ENCODE measurements at regions not wholly inside any gene's neighbourhood (a gene's known extent, or its start where the extent isn't known, plus 50 kb on each side); places are given as distances from the start of the nearest gene placed in this dataset.

DNA sequence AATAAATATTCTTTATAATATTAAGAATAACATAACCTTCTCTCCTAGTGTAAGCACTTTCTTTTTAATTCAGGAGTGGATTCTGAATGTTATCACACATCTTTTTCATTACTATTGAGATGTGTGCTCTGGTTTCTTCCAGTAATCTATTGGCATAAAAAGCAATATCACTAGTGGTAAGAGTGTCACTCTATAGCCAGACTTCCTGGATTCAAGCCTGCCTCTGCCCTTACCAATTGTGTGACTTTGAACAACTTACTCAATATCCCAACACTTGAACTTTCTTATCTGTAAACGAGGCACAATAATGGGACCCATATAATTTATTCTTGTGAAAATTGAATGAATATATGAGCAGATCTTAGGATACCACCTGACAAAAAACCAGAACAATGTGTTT lies 71.0 kb downstream of the SEM1 start:
- Mint-ChIP-seq H3K36me3 (peaks cover 0 to 2% (median 1%) of the 10 kb centered on the region in 3 donors), H3K4me1 (peaks cover 0 to 1% (median 0%) of the 10 kb centered on the region in 4 donors), H3K27me3 (no peaks in the 10 kb centered on the region), H3K27ac (no peak overlapping the region), H3K9me3 (peaks cover 0 to 3% (median 0%) of the 10 kb centered on the region in 9 donors), H3K4me3 (no peak overlapping the region)
- DNase-seq (no peak), ATAC-seq (no peak)
- POLR2A ChIA-PET = no interaction called here

DNA sequence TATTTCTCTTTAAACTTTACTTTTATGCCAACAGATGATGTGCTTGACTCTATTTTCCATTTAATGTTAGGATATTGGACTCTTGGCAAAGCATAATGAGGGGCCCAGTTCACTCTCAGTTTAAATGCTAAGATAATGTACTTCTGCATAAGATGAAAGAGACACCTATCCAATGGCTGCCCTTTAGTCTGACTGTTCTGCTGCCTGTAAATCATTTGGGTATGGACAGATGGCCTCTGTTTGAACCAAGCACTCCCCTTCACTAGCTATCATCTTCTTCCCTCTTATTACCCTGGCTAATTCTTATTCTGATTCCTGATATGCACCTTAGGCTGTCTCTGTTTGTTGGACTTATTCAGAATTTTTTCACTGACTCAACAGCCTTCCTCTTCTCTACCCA lies 72.1 kb downstream of the SEM1 start:
- POLR2A ChIA-PET = no interaction called here
- no peak overlapping the region for H3K27ac Mint-ChIP-seq
- peaks cover 0 to 4% (median 0%) of the 10 kb centered on the region in 3 donors for H3K36me3 Mint-ChIP-seq
- no peak for ATAC-seq
- H3K27me3 Mint-ChIP-seq = no peaks in the 10 kb centered on the region
- H3K9me3 Mint-ChIP-seq = no peaks in the 10 kb centered on the region
- H3K4me3 Mint-ChIP-seq = no peak overlapping the region
- DNase-seq = no peak
- peaks cover 0 to 1% (median 0%) of the 10 kb centered on the region in 4 donors for H3K4me1 Mint-ChIP-seq

DNA sequence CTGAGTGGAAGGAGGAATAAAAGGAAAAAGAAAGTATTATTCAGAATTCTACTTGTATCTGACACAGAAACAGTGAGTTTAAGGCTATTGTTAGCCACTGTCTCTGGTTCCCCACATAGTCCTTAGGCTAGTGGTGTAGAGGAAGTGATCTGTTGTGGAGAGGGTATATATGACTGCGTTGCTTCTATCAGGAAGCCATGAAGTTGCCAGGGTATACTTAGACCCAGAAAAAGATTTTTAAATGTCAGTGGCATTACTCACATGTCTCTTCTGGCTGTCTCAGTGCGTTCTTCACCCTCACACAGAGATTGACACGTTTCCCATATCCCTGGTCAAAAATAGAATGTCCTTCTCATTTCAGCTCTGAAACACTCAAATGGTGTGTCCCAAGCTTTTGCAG lies 72.7 kb downstream of the SEM1 start:
- POLR2A ChIA-PET = no interaction called here
- H3K9me3 Mint-ChIP-seq = no peaks in the 10 kb centered on the region
- peaks cover 0 to 4% (median 0%) of the 10 kb centered on the region in 5 donors for H3K27me3 Mint-ChIP-seq
- H3K4me3 Mint-ChIP-seq = no peak overlapping the region
- H3K36me3 Mint-ChIP-seq = peaks cover 0 to 9% (median 2%) of the 10 kb centered on the region in 3 donors
- H3K4me1 Mint-ChIP-seq = peaks cover 0 to 1% (median 0%) of the 10 kb centered on the region in 4 donors
- ATAC-seq (no peak), DNase-seq (no peak)
- no peak overlapping the region for H3K27ac Mint-ChIP-seq

DNA sequence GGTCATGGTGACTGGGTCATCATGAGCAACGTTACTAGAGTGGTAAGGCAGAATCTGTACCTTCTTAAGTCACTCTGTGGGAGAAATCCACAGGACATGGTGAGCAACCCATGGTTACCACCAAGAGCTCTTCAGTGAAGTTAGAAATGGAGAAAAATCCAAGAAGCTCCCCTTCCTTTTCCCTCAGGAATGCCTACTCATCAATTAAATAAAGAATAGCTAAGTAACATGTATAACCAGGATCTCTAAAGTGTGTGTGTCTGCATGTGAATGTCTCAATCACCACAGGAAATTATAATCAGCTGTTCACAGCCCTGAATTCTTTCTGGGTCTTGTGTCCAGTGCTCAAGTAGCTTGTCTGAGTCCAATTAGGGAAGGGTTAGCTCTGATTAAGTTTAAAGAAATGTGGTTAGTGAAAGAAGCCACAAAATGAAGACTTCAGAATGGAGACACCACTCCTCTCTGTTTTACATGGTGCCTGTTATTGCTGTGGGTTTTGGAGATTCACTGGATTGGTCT lies 73.2 kb downstream of the SEM1 start:
- POLR2A ChIA-PET = no interaction called here
- peaks cover 0 to 1% (median 0%) of the 10 kb centered on the region in 4 donors for H3K4me1 Mint-ChIP-seq

DNA sequence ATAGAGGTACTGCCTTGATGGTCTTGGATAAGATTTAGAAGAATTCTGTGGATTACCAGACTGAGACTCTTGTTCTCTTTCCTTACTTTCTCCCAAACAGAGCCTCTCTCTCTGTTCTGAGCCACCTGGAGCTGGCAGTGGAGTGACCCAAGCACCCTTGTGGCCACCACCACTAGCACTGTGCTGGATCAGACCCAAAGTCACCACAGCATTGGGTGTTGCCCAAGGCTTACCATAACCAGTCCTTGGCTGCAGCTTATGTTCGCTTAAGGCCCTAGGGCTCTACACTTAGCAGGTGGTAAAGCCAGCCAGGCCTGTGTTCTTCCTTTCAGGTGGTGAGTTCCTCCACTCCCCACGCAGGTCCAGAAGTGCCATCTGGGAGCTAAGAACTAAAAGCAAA lies 79.8 kb downstream of the SEM1 start:
- POLR2A ChIA-PET = no interaction called here
- H3K9me3 Mint-ChIP-seq = peaks cover 11 to 40% (median 18%) of the 10 kb centered on the region in 9 donors
- H3K27ac Mint-ChIP-seq = peak overlapping the region in 1 of 10 donors; percentile 25
- peaks cover 0 to 6% (median 0%) of the 10 kb centered on the region in 5 donors for H3K27me3 Mint-ChIP-seq
- no peak overlapping the region for H3K4me3 Mint-ChIP-seq
- peaks cover 0 to 1% (median 0%) of the 10 kb centered on the region in 4 donors for H3K4me1 Mint-ChIP-seq
- peaks cover 2 to 27% (median 14%) of the 10 kb centered on the region in 3 donors for H3K36me3 Mint-ChIP-seq
- ATAC-seq (no peak), DNase-seq (no peak)

More for the DNA sequence above, 73.2 kb downstream of the SEM1 start:
- ATAC-seq (no peak), DNase-seq (no peak)
- peaks cover 0 to 6% (median 0%) of the 10 kb centered on the region in 5 donors for H3K27me3 Mint-ChIP-seq
- H3K27ac Mint-ChIP-seq = no peak overlapping the region
- H3K36me3 Mint-ChIP-seq = peaks cover 0 to 11% (median 2%) of the 10 kb centered on the region in 3 donors
- no peak overlapping the region for H3K4me3 Mint-ChIP-seq
- H3K9me3 Mint-ChIP-seq = peaks cover 0 to 1% (median 0%) of the 10 kb centered on the region in 9 donors

DNA sequence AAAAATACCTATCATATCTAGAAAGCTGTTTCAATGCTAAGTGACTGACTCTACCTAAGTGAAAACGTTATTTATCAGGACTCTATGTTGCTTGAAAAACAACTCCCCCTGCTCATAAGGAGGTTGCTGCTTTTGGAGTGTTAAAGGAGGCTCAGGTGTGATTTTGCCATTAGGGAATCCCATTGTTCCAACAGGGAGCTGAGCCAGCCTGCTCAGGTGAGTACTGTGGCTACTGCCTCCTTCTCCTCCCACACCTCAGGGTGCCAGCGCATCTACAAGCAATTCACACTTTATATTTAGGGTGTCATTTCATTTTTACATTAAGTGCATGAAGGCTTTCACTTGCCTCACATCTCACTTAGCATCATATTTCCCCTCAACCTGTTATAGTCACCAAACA lies 84.7 kb downstream of the SEM1 start:
- no peak for ATAC-seq
- H3K27me3 Mint-ChIP-seq = peaks cover 0 to 1% (median 0%) of the 10 kb centered on the region in 5 donors
- no peak overlapping the region for H3K4me3 Mint-ChIP-seq
- no peaks in the 10 kb centered on the region for H3K4me1 Mint-ChIP-seq
- H3K9me3 Mint-ChIP-seq = peaks cover 17 to 53% (median 28%) of the 10 kb centered on the region in 9 donors
- no peak for DNase-seq
- no peak overlapping the region for H3K27ac Mint-ChIP-seq
- H3K36me3 Mint-ChIP-seq = peaks cover 4 to 27% (median 26%) of the 10 kb centered on the region in 3 donors
- POLR2A ChIA-PET = no interaction called here

DNA sequence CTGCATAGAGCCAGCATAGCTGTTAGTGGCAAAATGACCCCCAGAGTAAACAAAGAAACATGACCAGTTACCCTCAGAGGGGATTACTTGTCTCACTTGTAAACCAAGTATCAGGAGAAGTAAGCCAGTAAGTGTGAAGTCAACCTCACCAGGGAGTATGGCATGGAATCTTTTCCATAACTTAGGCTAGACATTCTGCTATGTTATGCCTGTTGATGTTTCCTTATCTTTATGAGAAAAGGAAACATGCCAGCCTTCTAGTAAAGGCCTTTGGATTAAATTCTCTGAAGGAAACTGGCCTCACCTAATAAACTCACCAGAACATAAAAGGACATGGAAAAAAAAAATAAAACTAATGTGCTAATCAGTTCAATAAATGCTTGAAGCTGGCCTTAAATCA lies 87.7 kb downstream of the SEM1 start:
- DNase-seq (no peak), ATAC-seq (no peak)
- no peak overlapping the region for H3K4me3 Mint-ChIP-seq
- H3K4me1 Mint-ChIP-seq = no peaks in the 10 kb centered on the region
- no peak overlapping the region for H3K27ac Mint-ChIP-seq
- peaks cover 0 to 6% (median 1%) of the 10 kb centered on the region in 5 donors for H3K27me3 Mint-ChIP-seq
- peaks cover 4 to 34% (median 17%) of the 10 kb centered on the region in 3 donors for H3K36me3 Mint-ChIP-seq
- H3K9me3 Mint-ChIP-seq = peaks cover 19 to 53% (median 29%) of the 10 kb centered on the region in 9 donors
- POLR2A ChIA-PET = no interaction called here

DNA sequence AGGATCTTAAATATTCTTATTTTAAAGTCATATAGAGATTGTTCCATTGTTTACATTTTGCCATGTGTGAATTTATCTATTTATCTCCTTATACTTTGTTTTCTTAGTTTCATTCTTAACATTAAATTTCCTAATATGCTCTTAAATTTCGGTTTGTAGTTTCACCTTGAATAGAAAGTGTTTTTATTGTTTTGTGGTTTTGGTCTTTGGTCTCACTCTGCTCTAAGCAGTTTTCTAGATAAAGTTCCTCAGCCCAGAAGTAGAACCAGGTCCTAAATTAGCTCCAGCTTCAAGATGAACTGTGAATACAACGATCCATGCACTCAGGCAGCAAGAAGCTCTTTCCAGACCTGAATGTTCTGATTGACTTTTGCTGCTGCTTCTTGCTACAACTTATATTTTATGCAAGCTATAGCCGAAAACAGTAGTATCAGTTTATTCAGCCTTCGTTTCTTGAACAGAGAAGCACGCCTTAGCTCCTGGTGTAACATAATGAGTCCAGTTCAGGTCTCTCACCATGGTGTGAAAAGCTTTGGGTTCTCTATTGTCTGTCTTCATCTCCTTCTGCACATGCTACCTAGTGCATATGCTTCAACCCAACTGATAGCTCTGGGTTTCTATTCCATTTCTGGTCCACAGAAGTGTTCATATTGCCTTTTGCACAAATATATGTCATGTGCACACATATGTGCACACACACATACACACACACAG lies 95.3 kb downstream of the SEM1 start:
- peaks cover 0 to 6% (median 4%) of the 10 kb centered on the region in 5 donors for H3K27me3 Mint-ChIP-seq
- H3K9me3 Mint-ChIP-seq = peaks cover 15 to 55% (median 36%) of the 10 kb centered on the region in 9 donors
- H3K36me3 Mint-ChIP-seq = peaks cover 0 to 31% (median 6%) of the 10 kb centered on the region in 3 donors
- H3K4me1 Mint-ChIP-seq = no peaks in the 10 kb centered on the region
- ATAC-seq (no peak), DNase-seq (no peak)
- no peak overlapping the region for H3K27ac Mint-ChIP-seq
- H3K4me3 Mint-ChIP-seq = no peak overlapping the region
- POLR2A ChIA-PET = no interaction called here

DNA sequence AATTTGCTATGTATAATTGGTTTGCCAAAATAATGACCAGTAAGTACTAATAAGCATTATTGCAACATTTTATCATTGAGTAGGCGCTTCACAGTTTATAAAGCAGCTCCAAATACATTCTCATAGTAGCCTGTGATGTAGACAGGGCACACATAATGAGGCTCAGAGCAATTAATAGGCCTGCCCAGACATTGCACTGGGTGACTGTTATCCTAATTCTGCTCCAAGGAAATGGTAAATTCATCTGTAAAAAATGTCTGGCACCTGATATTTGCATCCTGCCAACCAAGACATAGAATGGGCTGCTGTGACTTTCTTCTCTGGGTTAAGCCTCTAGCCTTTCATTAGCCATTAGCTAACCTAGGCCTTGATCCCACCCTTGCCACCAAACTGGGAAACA lies 97.6 kb downstream of the SEM1 start:
- Mint-ChIP-seq H3K4me1 (no peaks in the 10 kb centered on the region), H3K9me3 (peaks cover 6 to 32% (median 24%) of the 10 kb centered on the region in 9 donors), H3K36me3 (peaks cover 0 to 19% (median 2%) of the 10 kb centered on the region in 3 donors), H3K27ac (no peak overlapping the region), H3K27me3 (peaks cover 2 to 9% (median 8%) of the 10 kb centered on the region in 5 donors), H3K4me3 (no peak overlapping the region)
- DNase-seq (no peak), ATAC-seq (no peak)
- POLR2A ChIA-PET = no interaction called here

DNA sequence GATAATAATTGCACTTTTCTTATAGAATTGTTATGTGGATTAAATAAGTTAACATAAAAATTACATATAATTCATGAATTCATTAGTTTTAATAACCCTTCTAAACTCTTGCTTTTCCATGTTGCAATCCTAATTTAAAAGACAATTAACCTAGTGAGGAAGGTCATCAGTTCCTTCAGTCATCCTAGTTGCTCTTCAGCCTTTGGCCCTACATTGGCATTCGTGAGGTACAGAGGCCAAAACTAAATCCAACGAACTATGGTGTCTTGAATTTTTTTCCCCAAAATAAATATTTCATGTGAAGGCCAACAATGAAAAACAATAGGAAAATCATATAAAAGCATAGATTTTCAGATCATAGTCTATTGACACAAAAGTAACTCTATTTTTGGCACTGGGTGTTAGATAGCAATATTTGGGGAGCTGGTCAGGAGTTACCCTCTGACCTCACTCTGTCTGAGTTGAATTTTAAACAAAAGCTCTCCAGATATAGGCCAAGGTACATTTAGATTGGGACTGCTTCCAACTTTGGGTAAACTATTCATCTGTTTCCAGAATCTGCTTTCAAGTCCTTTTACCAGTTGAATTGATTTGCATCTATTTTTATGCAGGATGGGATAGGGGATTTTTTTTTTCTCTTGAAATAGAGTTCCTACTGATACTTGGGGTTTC lies 104.5 kb downstream of the SEM1 start:
- Mint-ChIP-seq H3K9me3 (no peaks in the 10 kb centered on the region), H3K36me3 (peaks cover 0 to 4% (median 0%) of the 10 kb centered on the region in 3 donors), H3K27ac (no peak overlapping the region), H3K4me3 (no peak overlapping the region), H3K4me1 (no peaks in the 10 kb centered on the region), H3K27me3 (peaks cover 4 to 25% (median 10%) of the 10 kb centered on the region in 5 donors)
- DNase-seq = no peak
- no peak for ATAC-seq
- POLR2A ChIA-PET = no interaction called here

DNA sequence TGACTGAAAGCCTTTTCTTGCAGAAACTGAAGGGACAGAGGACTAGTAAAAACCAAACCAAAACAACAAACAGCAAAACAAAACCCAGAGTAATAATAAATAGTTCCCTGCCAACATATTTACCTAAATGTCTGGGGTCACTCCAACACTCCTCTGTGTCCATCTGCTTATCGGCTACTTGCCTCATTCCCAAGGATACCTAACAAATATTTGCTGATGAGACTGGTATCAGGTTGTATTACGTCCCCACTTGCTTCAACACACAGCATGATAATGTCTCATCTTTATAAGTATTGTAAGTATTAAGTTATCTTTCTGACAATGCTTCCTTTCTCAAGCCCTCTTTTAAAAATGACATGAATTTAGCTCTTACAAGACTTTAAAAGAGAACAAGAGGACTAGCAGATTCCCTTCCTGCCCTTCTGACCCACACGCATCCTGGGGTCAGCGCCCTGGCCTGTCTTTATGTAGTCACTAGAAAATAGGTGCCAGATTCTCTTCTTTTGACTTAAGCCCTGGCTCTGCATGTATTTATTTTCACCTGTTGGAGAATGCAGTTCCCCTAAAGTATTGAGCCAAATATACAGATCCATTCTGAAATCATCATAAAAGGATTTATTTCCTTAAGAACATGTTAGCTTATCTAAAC lies 110.2 kb downstream of the SEM1 start:
- POLR2A ChIA-PET = no interaction called here
- Mint-ChIP-seq H3K4me3 (no peak overlapping the region), H3K27me3 (peaks cover 5 to 27% (median 14%) of the 10 kb centered on the region in 5 donors), H3K9me3 (no peaks in the 10 kb centered on the region), H3K4me1 (no peaks in the 10 kb centered on the region), H3K27ac (no peak overlapping the region), H3K36me3 (no peaks in the 10 kb centered on the region)
- DNase-seq = no peak
- ATAC-seq = no peak

DNA sequence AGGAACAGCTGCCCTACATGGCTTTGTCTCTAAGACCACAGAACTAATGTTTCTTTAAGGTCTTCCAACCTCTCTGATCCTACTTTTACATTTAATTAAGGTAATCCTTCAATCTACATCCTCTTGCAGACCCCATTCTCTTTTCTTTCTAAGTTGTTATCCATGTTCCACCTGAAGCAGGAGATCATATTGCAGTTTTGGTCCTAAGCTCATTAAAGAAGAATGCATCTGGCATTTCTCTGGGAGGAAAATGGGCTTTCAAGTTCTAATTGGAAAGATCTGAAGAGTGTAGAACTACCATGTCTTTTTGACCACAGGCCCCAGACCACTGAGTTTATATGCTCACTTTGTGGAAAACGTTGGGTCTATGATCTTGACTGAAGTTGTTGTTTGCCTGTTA lies 111.2 kb downstream of the SEM1 start:
- Mint-ChIP-seq H3K4me3 (no peak overlapping the region), H3K36me3 (no peaks in the 10 kb centered on the region), H3K4me1 (no peaks in the 10 kb centered on the region), H3K27me3 (peaks cover 5 to 27% (median 14%) of the 10 kb centered on the region in 5 donors), H3K9me3 (no peaks in the 10 kb centered on the region), H3K27ac (no peak overlapping the region)
- no peak for DNase-seq
- POLR2A ChIA-PET = no interaction called here
- no peak for ATAC-seq
